Endothelial cell of hepatic sinusoid (primary cell): ENCODE measurements at regions not wholly inside any gene's neighbourhood (a gene's known extent, or its start where the extent isn't known, plus 50 kb on each side); places are given as distances from the start of the nearest gene placed in this dataset.
"Not testable (repeated sequence)": the region's sequence is repeated elsewhere in the genome, so short reads cannot be mapped to it uniquely, and the experiment has no call there.

Source experiments
- in situ Hi-C: cut with HindIII; loops from 2 replicates; pipeline ENCODE4 v1.10.0; 2017; ENCODE audit warnings: low sequenced_read_pairs

DNA sequence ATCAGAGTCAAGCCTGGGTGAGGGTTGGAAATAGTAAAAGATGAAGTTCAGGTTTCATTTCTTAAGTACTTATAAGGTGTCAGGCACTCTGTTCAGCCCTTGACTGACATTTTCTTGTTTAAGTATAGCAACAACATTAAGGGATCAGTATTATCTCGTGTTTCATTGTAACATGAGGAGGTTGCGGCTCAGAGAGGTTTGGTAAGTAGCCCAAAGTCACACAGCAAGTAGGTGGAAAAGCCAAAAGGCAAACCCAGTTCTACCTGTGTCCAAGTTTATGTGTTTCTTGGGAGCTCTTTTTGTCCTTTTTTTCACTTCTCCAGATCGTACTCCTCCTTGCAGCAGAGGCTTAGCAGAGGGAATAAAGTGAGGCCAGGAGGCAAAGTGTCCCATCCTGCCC, 337.5 kb upstream of the KLF3 start:
- in situ Hi-C loops, result loop anchor here (5.0 kb wide), 1 partner anchor 36 kb away; no protein-coding TSS in a partner anchor

DNA sequence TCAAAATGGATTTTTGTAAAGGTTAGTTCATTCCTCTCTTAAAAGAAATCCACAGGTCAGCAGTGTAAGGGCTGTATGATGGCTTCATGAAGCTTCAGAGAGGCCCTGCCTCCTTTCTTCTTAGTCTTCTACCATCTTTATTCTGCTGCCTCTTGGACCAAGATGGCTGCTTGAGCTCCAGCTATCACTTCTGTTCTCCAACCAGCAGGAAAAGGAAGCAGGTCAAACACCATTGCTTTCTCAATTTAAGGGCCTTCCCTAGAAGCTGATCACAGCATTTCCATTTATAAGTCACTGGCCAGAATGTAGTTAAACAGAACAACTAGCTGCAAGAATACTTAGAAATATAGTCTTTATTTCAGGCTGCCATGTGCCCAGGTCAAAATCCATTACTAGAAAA, 336.8 kb upstream of the KLF3 start:
- in situ Hi-C loops, result loop anchor here (5.0 kb wide), 1 partner anchor 35 kb away; no protein-coding TSS in a partner anchor

DNA sequence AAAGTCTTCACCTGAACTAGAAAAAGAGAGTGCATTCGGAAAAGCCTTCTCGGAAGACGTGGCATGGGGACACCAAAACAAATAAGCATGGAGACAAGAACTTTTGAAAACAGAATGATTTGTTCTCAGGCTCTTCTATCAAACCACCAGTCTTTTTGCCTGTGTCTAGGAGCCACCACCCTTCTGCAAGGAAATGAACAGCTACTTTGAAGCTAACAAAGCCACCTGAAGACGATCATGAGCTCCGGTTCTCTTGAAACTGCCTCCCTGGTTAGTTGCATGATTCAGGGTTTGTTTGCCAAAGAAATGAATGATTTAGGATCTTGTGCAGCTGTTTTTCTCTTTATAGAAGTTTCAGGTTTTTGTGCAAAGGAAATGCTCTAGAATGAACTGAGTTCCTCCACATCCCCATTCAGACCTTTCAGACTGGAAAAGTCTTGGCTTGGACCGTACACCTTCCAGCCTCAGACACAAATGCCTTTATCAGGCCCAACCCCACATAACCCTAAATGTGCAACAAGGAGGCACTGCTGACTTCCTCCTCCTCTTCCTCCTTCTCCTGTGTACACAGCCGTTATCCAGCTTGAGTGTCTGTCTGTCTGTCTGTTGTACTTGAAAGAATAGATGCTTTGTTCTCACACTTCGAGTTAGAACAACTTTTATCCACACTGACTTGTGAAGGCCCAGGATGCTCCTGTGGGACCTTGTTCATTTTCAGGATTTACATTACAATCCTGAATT, 334.8 kb upstream of the KLF3 start:
- in situ Hi-C loops, result loop anchor here (5.0 kb wide), 1 partner anchor 33 kb away; no protein-coding TSS in a partner anchor

DNA sequence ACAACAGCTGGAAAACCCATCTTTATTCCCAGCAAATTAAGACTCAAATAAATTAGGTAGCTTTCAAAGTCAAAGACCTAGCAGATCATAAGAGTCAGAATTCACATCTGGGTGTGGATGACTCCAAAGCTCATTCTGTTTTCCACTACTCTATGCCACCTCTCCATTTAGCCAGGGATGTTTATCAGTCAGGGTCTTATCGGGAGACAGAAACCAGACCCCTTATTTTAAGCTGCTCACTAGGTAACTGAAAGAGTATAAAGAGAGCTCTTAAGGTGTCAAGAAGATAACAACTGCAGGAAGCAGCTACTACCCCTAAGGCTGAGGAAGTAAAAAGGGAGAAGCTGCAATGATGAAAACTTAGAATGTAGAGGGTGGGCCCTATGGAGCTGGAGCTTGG, 333.7 kb upstream of the KLF3 start:
- in situ Hi-C loops, result no loop called here

DNA sequence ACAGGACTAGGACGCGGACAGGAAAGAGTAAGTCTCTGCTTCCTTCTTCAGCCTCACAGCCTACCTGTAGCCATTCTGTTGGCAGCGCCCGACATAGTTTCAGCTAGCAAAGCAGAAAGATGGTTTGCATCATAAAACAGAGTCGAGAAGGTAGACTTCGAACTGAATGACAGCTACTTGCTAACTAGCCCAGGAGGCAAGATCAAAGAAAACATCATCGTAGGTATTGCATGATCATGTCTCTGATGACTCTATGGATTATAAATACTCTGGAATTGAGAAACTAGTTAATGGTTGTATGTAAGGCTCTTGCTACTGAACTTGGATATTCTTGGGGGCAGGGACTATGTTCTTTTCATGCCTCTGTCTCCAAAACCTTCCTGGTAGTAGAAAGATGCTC, 333.1 kb upstream of the KLF3 start:
- in situ Hi-C loops, result no loop called here

DNA sequence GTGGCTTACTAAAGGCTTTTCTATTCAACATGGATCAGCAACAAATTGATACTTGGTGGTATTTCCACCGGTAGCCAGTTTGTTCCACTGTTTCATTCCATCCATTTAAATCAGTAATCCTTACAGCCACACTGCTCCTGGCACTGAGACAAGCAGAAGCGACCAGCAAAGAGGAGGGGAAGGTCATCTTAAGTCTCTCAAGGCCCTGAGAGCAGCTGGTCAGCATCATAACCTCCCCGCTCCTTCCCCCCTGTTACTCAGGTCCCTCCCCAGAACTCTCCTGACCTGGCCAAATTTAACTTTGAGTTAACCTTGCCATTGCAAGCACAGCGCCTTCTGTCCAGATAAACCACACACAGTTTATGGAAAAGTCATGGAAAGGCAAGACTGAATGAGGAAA, 331.3 kb upstream of the KLF3 start:
- in situ Hi-C loops, result no loop called here

DNA sequence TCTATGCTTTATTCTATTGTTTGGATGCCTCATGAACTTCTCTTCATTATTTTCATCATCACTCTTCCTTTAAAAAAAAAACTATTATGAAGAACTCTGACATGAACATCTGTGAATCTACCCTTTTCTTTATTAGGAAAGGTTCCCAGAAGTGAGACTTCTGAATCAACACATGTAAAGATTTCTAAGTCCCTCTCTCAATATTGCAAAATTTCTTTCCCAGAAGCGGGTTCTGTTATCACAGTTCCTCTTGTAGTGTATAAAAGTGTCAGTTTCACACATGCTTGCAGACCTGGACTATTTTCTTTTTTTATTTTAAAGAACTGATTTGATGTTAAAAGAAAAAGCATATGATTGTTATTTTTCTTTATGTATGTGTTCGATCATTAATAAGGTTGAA, 330.8 kb upstream of the KLF3 start:
- in situ Hi-C loops, result no loop called here

DNA sequence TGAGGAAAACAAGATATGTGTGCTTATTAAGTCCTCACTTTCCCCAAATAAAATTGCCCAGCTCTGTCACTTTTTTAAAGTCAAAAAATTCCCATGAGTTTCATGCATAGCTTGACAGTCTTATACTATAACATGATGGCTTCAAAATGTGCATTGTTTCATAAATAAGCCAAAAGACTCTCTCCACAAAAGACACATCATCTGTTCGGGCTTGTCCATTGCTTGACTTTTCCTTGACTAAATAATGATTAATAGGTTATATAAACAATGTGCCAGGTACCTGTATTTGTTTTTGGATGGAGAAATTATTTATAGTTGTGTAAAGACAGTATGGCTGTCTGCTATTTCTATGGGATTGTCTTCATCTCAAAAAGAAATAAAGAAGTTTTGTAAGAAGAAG, 329.2 kb upstream of the KLF3 start:
- in situ Hi-C loops, result no loop called here

DNA sequence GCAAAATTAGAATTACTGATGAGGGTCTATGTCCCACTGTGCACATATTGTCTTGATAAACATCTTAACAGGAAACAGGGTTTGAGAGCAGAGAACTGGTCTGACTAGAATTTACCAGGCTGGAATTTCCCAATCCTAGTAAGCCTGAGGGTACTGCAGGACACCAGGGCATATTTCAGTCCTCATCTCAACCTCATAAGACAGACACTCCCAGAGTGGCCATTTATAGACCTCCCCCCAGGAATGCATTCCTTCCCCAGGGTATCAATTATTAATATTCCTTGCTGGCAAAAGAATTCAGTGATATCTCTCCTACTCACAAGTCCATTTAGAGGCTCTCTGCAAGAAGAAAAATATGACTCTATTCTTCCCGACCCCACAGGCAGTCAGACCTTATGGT, 325.1 kb upstream of the KLF3 start:
- in situ Hi-C loops, result not testable (repeated sequence)

DNA sequence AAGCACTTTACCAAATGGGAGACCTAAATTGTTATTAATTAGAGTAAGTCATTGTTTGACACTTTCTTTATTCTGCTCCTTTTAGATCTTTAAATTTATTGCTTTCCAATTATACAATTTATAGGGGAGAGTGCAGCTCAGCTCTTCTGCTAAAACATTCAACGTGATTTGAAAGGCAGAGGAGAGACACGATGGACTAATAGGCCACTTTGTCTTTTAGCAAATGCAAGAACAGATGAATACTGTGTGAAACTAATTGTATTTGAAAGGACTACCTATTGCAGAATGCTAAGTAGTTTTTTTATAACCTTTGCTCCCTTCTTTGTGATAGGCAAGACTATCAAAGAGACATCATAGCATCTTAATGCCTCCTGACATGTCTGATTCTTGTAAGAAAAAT, 320.4 kb upstream of the KLF3 start:
- in situ Hi-C loops, result no loop called here

DNA sequence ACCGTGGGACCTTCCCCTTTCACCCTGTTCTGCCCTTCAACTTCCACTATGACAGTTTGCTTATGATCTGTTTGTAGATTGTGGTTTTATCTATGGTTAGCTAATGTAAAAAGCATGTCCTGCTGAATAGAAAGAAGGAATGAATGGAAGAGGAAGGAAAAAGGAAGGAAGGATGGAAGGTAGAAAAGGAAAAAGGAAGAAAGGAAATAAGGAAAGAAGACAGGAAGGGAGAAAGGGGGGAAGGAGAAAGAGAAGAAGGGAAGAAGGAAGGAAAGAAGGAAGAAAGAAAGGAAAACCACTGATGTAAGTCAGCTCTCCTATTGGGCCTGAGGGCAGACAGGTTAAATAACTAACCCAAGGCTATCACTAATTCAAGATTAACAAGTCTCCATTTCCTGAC, 319.1 kb upstream of the KLF3 start:
- in situ Hi-C loops, result no loop called here

DNA sequence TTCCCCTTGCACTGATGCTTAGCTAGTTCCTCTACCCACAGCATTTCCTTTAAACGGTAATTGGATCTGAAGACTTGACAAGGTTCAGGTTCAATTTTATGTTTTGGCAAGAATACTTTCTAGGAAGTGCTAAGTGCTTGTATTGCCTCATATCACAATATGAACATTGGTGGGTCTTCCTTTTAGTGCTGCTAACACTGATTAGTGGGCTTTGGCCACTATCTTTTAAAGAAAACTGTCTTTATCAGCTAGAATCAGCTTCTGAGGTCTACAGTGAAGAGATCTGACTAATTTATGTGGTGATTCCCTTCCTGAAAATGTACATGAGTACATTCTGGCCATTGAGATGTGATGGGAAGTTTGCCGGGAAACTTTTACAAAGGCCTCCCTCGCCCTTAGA, 316.7 kb upstream of the KLF3 start:
- in situ Hi-C loops, result no loop called here

DNA sequence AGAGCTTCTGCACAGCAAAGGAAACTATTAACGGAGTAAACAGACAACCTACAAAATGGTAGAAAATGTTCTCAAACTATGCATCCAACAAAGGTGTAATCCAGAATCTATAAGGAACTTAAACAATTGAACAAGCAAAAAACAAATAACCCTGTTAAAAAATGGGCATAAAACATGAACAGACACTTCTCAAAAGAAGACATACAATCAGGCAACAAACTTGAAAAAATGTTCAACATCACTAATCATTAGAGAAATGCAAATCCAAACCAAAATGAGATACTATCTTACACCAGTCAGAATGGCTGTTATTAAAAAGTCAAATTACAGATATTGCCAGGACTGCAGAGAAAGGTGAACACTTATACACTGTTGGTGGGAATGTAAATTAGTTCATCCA, 309.6 kb upstream of the KLF3 start:
- in situ Hi-C loops, result no loop called here

DNA sequence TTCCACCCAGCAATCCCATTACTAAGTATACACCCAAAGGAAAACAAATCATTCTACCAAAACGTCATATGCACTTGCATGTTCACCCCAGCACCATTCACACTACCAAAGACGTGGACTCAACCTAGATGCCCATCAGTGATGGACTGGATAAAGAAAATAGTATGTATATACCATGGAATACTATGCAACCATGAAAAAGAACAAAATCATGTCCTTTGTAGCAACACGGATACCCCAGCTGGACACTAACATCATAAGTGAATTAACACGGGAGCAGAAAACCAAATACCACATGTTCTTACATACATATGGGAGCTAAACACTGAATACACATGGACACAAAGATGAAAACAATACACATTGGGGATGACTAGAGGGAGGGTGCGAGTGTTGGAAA, 309.1 kb upstream of the KLF3 start:
- in situ Hi-C loops, result no loop called here

DNA sequence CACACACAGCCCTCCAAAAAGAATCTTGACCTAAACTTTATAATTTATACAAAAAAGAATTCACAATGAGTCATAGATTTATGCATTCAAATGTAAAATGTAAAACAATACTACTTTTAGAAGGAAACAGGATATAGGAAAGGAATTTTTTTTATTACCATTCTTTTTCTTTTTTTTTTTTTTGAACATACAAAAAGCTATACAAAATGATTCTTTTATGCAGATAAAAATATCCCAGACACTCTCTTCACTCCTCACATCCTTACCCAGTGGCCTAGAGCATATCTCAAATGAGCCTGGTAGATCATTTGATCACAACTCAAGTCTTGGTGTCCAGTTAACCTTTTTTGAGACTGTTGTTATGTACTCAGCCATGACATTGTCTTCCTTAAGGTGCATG, 307.3 kb upstream of the KLF3 start:
- in situ Hi-C loops, result no loop called here

DNA sequence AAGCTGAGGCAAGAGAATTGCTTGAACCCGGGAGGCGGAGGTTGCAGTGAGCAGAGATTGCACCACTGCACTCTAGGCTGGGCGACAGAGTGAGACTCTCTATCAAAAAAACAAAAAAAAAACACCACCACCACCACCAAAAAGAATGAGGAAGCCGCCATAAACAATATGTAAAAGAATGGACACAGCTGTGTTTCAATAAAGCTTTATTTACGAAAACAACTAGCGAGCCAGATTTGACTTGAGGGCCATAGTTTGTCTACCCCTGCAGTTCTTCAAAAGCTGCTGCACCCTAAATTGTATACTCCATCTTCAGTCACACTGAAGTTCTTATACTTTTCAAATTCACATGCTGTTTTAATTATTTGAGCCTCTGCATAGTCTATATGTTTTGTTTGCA, 306.5 kb upstream of the KLF3 start:
- in situ Hi-C loops, result no loop called here

DNA sequence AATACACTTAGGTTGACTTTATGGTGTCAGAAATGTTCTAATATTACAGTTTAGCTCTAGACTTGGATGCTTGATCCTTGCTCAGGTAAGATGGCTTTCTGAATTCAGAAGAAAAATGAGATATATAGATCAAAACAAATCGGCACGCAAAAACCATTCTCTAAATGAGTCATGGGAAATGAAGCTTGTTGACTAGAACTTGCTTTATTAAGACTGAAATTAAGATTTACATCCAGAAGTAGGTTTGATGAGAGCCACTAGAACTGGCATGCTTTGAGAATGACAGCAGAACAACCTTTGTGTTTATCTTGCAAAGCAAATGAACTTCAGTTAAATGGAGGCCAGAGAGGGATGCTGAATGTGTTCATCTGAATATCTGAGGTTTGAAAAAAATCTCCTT, 304.9 kb upstream of the KLF3 start:
- in situ Hi-C loops, result no loop called here

DNA sequence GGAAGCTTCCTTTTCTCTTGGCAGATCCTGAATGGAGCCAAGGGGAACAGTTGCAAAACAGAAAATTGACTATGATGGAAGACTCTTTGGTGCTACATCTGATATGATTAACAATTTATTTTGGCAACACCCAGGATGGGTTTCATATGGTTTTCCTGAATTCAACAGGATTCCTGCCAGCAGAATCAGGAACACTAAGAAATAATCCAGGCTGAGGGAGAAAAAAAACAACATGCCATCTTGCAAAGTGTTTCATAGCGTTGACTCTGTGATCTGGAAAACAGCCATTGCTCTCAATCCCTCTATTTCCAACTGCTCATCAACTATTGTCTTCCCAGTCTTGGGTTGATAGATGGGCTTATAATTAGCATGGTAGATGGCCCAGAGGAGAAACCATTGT, 303.8 kb upstream of the KLF3 start:
- in situ Hi-C loops, result loop anchor here (5.0 kb wide), 2 partner anchors 33 to 92 kb away; no protein-coding TSS in a partner anchor

DNA sequence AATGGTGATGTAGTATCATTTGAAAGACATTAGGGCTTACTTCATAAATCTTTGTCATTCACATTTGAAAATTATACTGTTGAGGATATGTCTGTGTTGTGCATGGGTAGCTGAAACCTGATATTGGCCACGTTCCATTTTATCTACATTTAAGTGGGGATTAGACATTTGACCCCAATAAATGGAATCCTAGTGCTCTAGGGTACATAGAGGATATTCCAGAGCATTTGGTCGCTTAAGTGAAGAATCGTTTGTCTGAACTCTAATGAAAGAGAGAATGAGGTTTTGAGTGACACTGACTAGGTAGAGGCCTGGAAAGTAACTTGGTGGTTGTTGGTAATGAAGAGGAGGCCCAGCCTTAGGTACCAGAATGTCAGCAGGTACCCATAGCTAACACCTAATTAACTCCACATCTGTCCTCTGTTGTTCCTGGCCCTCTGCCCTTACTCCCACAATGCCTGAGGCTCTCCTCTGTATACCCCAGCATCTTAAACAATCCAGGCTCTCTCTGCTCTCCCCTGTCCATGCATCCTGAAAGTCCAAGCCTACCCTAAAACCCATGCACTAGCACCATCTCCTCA, 299.5 kb upstream of the KLF3 start:
- in situ Hi-C loops, result loop anchor here (5.0 kb wide), 2 partner anchors 37 to 88 kb away; no protein-coding TSS in a partner anchor

DNA sequence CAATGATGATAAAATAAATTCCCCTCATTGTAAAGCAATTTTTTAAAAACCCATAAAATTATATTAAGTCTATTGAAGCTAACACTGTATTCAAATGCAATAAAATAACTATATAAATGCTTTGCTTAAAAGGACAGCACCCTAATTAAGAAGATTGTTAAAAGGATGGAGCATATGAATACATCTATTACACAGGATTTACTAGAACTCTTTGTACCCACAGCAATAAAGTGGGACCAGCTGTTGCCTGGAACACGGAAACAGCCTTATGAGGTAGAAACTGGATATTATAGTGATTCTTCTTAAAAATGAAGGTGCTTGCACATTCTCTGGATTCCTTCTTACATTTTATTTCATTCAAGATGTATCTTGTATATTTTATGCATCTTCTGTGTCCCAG, 298.7 kb upstream of the KLF3 start:
- in situ Hi-C loops, result no loop called here

DNA sequence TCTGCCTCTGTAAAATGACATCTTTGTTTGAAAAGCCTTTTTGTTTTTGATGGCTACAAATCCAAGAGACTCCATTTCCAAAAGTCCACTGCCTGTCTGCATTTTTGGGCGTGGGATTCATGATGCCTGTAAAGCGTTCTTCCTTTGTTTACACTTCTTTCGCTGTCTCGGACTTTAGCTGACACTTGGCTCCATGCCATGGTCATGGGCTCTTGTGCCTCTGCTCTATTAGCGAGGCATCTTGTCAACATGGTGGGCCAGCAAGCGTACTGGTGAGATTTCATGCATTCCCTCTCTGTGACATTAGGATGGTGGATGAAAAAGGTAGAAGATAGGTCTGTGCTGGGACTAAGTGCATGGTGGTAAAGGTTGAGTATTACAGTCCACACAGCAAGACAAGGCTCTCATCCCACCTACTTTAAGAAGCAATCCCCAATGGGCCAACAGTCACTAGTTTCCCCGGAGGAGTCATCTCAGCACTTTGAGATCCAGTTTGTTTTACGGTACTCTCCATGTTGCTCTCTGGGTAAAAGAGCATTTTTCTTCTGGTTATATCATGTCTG, 298.2 kb upstream of the KLF3 start:
- in situ Hi-C loops, result no loop called here

DNA sequence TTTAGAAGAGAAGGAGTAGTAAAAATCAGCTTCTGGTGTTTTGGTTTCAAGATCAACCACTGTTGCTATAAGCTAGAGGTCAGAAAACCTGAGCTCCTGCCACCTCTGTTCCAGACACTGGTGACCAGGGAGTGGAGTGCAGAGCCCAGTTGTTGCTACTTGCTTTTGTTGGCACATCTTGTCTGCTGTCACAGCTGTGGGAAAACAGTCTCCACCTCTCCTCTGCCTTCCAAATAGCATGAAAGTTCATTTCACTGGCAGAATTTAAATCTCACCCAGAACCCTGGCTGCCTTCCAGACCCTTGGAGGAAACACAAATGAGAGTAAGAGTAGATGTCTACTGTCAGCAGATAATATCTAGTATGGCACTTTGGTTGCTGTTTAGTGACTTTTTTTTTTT, 297.5 kb upstream of the KLF3 start:
- in situ Hi-C loops, result no loop called here
